Activated naive CD8-positive, alpha-beta T cell treated with anti-CD3 and anti-CD28 coated beads, Interleukin-2, amount 50 U/mL, for 24 hours (primary cell): ENCODE measurements at regions not wholly inside any gene's neighbourhood (a gene's known extent, or its start where the extent isn't known, plus 50 kb on each side); places are given as distances from the start of the nearest gene placed in this dataset.
"Not testable (repeated sequence)": the region's sequence is repeated elsewhere in the genome, so short reads cannot be mapped to it uniquely, and the experiment has no call there.

Experiments
- ATAC-seq: fragments of 150-1000 bp; cut with Tn5 transposase; one replicate; pipeline ENCODE4 v1.10.0; 2021
- DNase-seq: peaks from one replicate; pipeline ENCODE4 v3.0.0; 2021
- H3K27ac Mint-ChIP-seq: one replicate; pipeline ENCODE4 v1.8.0; 2021; ENCODE audit warnings: mild to moderate bottlenecking, mixed read lengths
- H3K27me3 Mint-ChIP-seq: one replicate; pipeline ENCODE4 v1.8.0; 2021; ENCODE audit warnings: mixed read lengths
- H3K36me3 Mint-ChIP-seq: one replicate; pipeline ENCODE4 v1.8.0; 2021; ENCODE audit warnings: low read depth, mixed read lengths
- H3K4me1 Mint-ChIP-seq: one replicate; pipeline ENCODE4 v1.8.0; 2021; ENCODE audit warnings: mixed read lengths
- H3K4me3 Mint-ChIP-seq: one replicate; pipeline ENCODE4 v1.8.0; 2021; ENCODE audit warnings: mild to moderate bottlenecking, moderate library complexity, mixed read lengths
- H3K9me3 Mint-ChIP-seq: one replicate; pipeline ENCODE4 v1.8.0; 2021; ENCODE audit warnings: mixed read lengths

DNA sequence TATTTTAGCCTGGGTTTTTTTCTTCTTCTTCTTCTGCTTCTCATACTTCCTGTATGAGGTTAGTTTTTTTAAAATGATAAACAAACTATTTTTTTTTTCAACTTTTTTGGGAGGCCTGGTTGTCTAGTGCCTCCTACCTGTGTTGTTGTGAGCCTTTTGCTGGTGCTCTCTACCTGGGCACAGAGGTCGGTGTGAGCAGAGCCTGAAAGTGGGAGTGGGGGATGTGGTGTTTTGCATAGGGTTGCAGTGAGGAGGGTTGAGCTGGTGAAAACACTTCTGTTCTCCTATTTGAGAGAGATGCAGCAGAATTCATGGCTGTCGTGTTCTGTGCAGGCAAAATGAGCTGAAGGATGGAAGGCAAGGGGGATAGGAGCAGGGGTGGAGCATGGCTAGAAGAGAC lies 232.7 kb upstream of the PLGLB2 start:
- not testable (repeated sequence) for H3K9me3 Mint-ChIP-seq, ATAC-seq, DNase-seq, H3K27me3 Mint-ChIP-seq
- Mint-ChIP-seq H3K36me3 (peaks cover 15% of the 10 kb centered on the region), H3K4me3 (peak overlapping the region; percentile 55), H3K4me1 (peaks cover 50% of the 10 kb centered on the region), H3K27ac (peak overlapping the region; percentile 97)

DNA sequence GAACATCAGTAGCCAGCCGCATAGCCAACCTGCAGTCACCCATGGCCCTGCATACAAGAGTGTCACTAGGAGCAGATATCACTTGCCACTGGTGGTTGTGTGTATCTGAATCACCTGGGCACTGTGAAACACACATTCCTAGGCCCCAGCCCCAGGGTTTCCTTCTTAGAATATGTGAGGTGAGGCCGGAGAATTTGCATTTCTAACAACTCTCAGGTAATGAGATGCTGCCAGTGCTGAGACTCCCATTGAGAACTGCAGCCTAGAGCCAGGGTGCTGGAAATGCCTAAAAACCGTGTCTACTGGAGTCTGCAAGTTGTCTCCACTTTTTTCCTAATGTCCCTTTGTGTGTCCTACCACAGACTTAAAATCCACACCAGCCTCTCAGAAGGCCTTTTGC lies 232.0 kb upstream of the PLGLB2 start:
- H3K27me3 Mint-ChIP-seq, H3K27ac Mint-ChIP-seq, H3K9me3 Mint-ChIP-seq, DNase-seq, H3K4me3 Mint-ChIP-seq: not testable (repeated sequence)
- peaks cover 15% of the 10 kb centered on the region for H3K36me3 Mint-ChIP-seq
- ATAC-seq: peak; percentile 11
- peaks cover 51% of the 10 kb centered on the region for H3K4me1 Mint-ChIP-seq

DNA sequence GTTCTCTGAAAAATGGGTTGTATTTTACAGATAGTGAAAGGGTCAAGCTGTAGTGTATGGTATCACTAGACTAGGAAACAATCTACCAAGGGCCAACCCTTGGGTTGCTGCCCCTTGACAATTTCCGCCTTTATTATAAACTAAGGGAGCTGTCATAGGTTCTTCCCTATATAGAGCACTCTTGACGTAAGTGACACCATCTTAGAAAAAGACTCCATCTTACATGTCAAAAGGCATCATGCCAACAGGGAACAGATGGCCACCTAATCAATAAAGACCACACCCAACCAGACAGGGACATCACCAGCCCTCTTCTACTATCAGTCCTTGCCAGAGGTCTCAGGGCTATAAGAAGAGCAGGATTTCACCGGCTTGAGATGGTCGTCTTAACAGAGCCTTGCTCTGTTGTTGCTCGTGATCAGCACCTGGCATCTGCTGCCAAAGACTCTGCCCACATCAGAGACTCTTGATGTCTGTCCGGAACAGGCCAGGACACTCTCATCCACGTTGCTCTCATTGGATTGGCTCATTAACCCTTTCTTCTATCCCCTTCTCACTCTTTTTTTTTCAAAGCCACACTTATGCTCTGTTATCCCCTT lies 231.4 kb upstream of the PLGLB2 start:
- DNase-seq, H3K9me3 Mint-ChIP-seq, ATAC-seq, H3K27me3 Mint-ChIP-seq: not testable (repeated sequence)
- peak overlapping the region; percentile 85 for H3K27ac Mint-ChIP-seq
- H3K4me3 Mint-ChIP-seq: peak overlapping the region; percentile 12
- H3K36me3 Mint-ChIP-seq: peaks cover 18% of the 10 kb centered on the region
- H3K4me1 Mint-ChIP-seq: peaks cover 54% of the 10 kb centered on the region

DNA sequence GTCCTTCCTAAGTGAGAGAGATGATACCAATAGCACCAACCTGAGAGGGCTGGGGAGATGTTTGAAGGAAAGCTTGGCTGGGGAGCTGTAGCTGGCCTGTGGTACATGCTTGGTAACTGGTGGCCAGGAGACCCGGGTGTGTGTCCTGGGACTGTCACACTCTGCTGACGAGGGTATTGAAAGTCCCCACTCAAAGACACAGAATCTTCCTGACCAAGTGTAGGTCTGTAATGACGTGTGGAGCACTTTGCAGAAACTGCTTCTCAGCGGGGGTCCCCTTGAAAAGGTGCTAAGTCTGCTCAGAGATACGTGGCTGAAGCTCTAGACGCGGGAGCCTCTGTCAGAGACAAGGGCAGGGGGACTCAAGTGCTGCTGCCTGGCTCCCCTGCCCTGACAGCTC lies 230.4 kb upstream of the PLGLB2 start:
- H3K36me3 Mint-ChIP-seq: peaks cover 27% of the 10 kb centered on the region
- DNase-seq: peak; percentile 34
- ATAC-seq: peak; percentile 25
- H3K4me1 Mint-ChIP-seq: peaks cover 64% of the 10 kb centered on the region
- not testable (repeated sequence) for H3K9me3 Mint-ChIP-seq, H3K27me3 Mint-ChIP-seq
- peak overlapping the region; percentile 90 for H3K27ac Mint-ChIP-seq
- H3K4me3 Mint-ChIP-seq: peak overlapping the region; percentile 34

DNA sequence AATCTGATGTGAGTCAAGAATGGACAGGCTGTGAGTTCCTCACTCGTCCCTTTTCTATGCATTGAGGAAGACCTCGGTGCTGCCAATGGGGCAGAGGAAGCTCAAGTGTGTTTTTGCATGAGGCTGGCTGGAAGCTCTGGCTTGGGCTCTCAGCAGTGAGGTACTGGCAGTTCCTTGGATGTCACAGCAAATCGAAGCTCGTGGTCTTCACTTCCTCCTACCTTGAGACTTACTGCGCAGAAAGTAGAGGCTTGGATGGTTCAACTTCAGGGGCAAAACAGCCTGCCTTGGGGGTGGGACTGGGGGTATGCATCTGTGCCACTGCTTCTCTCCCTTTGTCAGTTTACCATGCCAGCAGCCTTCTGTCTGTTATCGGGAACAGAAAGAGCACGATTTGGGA lies 229.8 kb upstream of the PLGLB2 start:
- Mint-ChIP-seq H3K36me3 (peaks cover 30% of the 10 kb centered on the region), H3K27ac (peak overlapping the region; percentile 90), H3K4me1 (peaks cover 63% of the 10 kb centered on the region)
- not testable (repeated sequence) for H3K4me3 Mint-ChIP-seq, ATAC-seq, H3K9me3 Mint-ChIP-seq, H3K27me3 Mint-ChIP-seq
- peak; percentile 4 for DNase-seq

DNA sequence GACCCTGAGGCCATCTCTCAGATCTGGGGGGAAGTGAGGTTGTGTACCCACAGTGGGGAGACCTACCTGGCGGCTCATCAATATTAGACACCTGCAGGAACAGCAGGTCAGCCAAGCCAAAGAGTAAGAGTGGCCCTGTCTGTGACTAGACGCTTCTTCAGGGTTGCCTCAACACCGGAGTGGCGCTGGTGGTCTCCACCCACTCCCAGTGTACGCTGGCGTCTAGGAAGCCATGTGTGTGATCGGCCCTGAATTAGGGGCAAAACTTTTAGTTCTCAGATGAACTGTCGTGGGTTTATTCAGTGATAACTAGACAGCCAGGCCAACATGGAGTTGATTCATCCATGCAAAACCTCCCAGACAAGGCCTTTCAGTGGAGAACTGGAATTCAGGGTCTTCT lies 229.3 kb upstream of the PLGLB2 start:
- not testable (repeated sequence) for H3K9me3 Mint-ChIP-seq, H3K27me3 Mint-ChIP-seq, ATAC-seq
- H3K36me3 Mint-ChIP-seq: peaks cover 35% of the 10 kb centered on the region
- H3K4me1 Mint-ChIP-seq: peaks cover 67% of the 10 kb centered on the region
- peak; percentile 15 for DNase-seq
- peak overlapping the region; percentile 38 for H3K4me3 Mint-ChIP-seq
- peak overlapping the region; percentile 90 for H3K27ac Mint-ChIP-seq

DNA sequence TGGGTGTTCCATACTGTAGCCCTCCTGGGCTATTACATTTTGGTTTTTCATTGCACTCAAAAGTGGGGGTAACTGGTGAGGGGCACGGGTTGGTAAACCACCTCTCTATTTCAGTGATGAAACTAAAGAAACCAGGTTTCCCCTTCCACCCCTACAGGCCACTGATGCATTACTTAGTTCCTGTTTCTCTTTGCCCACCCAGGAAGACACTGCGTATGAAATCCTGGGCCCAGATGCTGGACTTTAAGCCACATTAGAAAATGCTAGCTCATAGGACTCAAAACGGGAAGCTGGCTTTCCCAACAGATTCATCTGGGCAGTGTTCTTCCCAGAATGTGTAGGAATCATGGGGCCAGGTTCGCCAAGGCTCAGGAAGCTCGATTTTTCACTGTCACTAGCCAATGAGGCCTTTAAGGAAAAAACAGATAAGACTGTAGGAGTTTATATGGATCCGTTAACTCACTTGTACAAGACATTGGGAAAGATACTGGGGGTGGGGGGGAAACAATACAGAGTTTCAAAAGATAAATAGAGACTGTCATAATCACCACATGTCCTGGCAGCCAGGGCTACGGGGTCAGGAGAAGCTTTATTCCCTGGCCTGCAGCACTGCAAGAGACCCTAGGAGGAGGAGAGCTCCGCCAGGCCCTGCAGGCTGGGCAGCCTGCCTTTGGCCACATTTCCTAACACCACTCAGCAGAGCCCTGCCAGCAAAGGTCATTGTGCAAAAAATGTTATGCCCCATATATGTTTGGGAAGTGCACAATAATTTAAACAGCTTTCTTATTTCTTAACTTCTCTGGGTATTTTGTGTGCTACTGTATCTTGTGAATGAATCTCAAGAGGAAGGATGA lies 228.5 kb upstream of the PLGLB2 start:
- H3K4me1 Mint-ChIP-seq: peaks cover 72% of the 10 kb centered on the region
- H3K9me3 Mint-ChIP-seq, DNase-seq, H3K27me3 Mint-ChIP-seq, H3K4me3 Mint-ChIP-seq, ATAC-seq: not testable (repeated sequence)
- H3K36me3 Mint-ChIP-seq: peaks cover 36% of the 10 kb centered on the region
- peak overlapping the region; percentile 62 for H3K27ac Mint-ChIP-seq

DNA sequence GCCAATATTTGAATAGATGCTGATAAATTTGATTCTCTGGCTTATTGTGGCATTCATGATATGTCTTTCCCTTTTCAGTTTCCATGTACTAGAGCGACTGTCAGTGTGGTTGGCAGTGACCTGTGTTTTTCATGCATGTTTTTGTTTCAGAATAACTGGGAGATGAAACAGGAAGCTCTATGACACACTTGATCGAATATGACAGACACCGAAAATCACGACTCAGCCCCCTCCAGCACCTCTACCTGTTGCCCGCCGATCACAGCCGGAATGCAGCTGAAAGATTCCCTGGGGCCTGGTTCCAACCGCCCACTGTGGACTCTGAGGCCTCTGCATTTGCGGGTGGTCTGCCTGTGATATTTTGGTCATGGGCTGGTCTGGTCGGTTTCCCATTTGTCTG lies 226.8 kb upstream of the PLGLB2 start:
- peak; percentile 56 for ATAC-seq
- H3K27me3 Mint-ChIP-seq, H3K9me3 Mint-ChIP-seq: not testable (repeated sequence)
- Mint-ChIP-seq H3K4me1 (peaks cover 74% of the 10 kb centered on the region), H3K4me3 (peak overlapping the region; percentile 30), H3K36me3 (peaks cover 32% of the 10 kb centered on the region), H3K27ac (peak overlapping the region; percentile 85)
- DNase-seq: peak; percentile 70

DNA sequence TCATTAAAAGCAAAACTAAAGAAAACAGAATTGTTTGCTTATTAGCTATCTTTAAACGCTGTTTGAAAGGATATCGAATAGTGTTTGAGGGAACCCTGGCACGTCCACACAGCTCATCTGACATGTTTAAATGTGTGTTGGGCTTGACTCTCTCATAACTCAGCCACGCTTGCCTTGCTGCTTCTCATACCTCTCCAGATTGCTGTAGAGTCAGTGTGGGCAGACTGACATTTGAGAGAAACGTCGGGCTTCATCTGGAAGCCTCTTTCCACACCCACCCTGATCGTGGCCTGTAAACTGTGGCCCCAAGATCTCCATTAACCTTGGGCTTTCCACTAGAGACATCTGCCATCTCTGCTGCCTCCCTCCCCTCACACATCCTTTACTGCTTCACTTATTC lies 226.4 kb upstream of the PLGLB2 start:
- H3K36me3 Mint-ChIP-seq: peaks cover 32% of the 10 kb centered on the region
- not testable (repeated sequence) for H3K27me3 Mint-ChIP-seq, H3K9me3 Mint-ChIP-seq
- H3K4me3 Mint-ChIP-seq: peak overlapping the region; percentile 30
- ATAC-seq (peak; percentile 44), DNase-seq (peak; percentile 51)
- H3K27ac Mint-ChIP-seq: peak overlapping the region; percentile 85
- peaks cover 70% of the 10 kb centered on the region for H3K4me1 Mint-ChIP-seq

DNA sequence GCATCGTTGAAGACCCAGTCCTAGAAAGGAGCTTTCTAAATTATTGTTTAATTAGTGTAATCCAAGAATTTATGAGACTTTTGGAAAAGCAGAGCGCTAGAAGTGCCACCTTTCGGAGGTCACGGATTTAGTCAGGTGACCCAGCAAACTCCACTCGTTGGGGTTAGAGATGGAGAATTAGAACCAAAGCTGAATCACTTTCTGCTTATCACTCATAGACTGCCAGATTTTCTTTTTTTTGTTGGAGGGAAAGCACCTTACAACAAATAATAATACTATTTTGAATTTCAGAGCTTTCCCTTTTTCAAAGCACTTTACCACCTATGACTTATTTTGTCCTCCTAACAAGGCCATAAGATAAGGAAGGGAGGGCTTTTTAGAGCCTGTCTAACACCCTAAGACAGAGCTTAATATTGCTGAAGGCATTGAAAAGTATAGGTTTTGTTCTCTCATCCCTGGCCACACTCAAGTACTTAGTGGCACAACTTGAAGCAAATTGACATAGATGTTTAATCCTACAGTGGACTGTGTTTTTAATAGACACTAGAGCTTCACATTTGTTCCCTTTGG lies 223.2 kb upstream of the PLGLB2 start:
- Mint-ChIP-seq H3K36me3 (peaks cover 22% of the 10 kb centered on the region), H3K4me1 (peaks cover 48% of the 10 kb centered on the region), H3K27ac (peak overlapping the region; percentile 94)
- not testable (repeated sequence) for H3K4me3 Mint-ChIP-seq, H3K27me3 Mint-ChIP-seq, H3K9me3 Mint-ChIP-seq
- DNase-seq (peak; percentile 8), ATAC-seq (peak; percentile 59)

DNA sequence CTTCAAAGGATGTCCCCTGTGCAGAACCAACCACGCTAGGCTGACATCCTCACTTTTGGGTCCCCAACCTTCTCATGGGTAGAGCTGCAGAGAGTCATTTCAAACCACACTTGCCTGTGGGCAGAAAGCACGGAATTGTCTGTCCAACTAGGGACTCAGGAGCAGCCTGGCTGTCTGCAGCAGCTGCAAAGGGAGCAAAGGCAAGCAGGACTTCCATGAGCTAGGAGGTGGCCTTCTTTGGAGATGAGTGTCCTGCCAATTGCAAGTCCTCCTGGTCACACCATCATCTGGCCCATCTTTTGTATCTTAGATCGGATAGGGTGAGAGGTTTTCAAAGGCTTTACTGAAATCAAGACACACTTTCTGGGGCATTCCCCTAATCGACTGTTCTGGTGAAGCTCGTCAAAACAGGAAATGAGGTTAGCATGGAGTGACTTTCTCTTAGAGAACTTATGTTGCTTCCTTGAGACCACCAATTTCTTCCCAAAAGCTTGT lies 222.3 kb upstream of the PLGLB2 start:
- H3K4me3 Mint-ChIP-seq: peak overlapping the region; percentile 57
- peaks cover 25% of the 10 kb centered on the region for H3K36me3 Mint-ChIP-seq
- peaks cover 48% of the 10 kb centered on the region for H3K4me1 Mint-ChIP-seq
- ATAC-seq (peak; percentile 58), DNase-seq (peak; percentile 47)
- H3K9me3 Mint-ChIP-seq, H3K27me3 Mint-ChIP-seq: not testable (repeated sequence)
- peak overlapping the region; percentile 94 for H3K27ac Mint-ChIP-seq

DNA sequence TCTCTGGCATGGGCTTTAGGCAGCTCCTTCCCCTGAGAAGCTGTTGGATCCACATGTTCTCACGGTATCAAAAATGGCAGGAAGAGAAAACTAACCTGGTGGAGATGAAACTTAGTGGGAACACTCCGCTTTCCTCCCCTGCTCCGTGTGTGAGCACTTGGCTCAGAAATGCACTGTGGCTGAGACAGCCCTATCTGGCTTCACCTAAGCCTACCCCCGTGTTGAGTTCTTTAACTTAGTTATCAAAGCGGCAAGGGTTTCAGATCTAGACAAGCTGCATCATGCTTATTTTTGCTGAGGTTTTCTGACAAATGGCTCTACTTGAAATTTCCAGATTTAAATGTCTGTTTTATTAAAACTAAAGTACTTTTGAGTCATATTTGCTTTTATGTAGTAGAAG lies 221.6 kb upstream of the PLGLB2 start:
- peaks cover 26% of the 10 kb centered on the region for H3K36me3 Mint-ChIP-seq
- not testable (repeated sequence) for H3K4me3 Mint-ChIP-seq, H3K27me3 Mint-ChIP-seq, H3K9me3 Mint-ChIP-seq, ATAC-seq
- peak; percentile 1 for DNase-seq
- H3K27ac Mint-ChIP-seq: peak overlapping the region; percentile 56
- peaks cover 45% of the 10 kb centered on the region for H3K4me1 Mint-ChIP-seq

DNA sequence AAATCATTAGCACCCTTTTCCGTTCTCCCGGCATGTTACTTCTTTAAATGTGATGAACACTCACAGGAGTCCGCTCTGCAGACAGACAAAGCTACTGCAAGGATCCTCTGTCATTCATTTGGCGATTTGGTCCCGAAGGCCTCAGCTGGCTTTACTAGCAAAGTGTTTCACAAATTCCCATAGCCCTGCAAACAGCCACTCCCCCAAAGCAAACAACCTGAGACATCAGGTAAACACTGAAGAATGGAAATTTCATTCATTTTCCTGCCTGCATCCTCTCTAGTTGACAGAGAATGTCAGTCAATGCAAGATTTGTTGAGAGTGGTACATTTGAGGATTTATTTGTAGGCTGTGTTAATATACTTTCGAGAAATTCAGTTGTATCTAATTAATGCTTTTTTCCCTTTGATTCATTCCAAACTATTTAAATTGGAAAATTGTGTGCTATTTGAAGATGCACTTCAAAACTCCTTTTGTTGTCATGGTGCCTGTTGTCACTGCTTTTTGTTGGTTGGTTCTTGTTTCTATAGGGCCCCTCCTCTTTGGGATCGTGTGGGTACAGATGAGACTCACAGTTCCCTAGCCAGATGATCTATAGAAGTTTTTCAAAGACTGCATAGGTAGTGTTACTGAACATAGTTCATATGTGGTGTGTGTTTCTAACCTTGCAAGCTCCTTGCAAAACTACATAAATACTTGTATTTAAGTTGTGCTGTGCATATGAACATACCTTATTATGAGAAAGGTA lies 215.7 kb upstream of the PLGLB2 start:
- not testable (repeated sequence) for H3K36me3 Mint-ChIP-seq, ATAC-seq, H3K27me3 Mint-ChIP-seq, H3K4me3 Mint-ChIP-seq, H3K9me3 Mint-ChIP-seq
- peak; percentile 2 for DNase-seq
- Mint-ChIP-seq H3K27ac (peak overlapping the region; percentile 46), H3K4me1 (peaks cover 34% of the 10 kb centered on the region)
